GM23248 (cell line): ENCODE measurements at regions not wholly inside any gene's neighbourhood (a gene's known extent, or its start where the extent isn't known, plus 50 kb on each side); places are given as distances from the start of the nearest gene placed in this dataset.

ENCODE experiments used
- EZH2 ChIP-seq: fragments of 200-600 bp; sonication (generic); IDR thresholded peaks from 2 replicates; pipeline ENCODE4 v1.6.1; 2018; ENCODE audit warnings: antibody characterized with exemption, mild to moderate bottlenecking; ENCODE audit not compliant: insufficient read depth, poor library complexity, severe bottlenecking
- EZH2phosphoT487 ChIP-seq: fragments of 200-600 bp; sonication (generic); IDR thresholded peaks from 2 replicates; pipeline ENCODE4 v1.6.1; 2018; ENCODE audit warnings: antibody characterized with exemption, moderate library complexity, mild to moderate bottlenecking, low read depth; ENCODE audit not compliant: insufficient read depth

GRCh38 chr5:57097526-57097925 lies 76.3 kb upstream of the GPBP1 start:
- TF ChIP-seq EZH2 (no peak), EZH2phosphoT487 (no peak)
